HepG2 (cell line): ENCODE measurements at regions not wholly inside any gene's neighbourhood (a gene's known extent, or its start where the extent isn't known, plus 50 kb on each side); places are given as distances from the start of the nearest gene placed in this dataset.

Experiments used
- ATAC-seq: fragments of 200-7000 bp; cut with Tn5 transposase; 3 replicates; pipeline ENCODE4 v1.9.1; 2020; ENCODE audit warnings: mild to moderate bottlenecking, moderate library complexity
- BruUV-seq: library from RNA; stranded (reverse); fragments of 400-500 nt; replicated peaks from 2 replicates; lab custom pipeline; 2021; lab: Mats Ljungman, UMichigan
- CTCF ChIA-PET: fragments of 300-600 bp; formaldehyde crosslinking; extraction: SDS; loops from one replicate; lab custom pipeline; 2021; ENCODE audit warnings: low total read pairs, inconsistent platforms, low intra/inter-chr PET ratio; lab: Yijun Ruan, JAX
- POLR2A ChIA-PET: fragments of 350-600 bp; sonication (Branson Sonifier 250); formaldehyde crosslinking; loops from one replicate; lab custom pipeline; 2020; ENCODE audit warnings: antibody characterized with exemption, inconsistent platforms; lab: Yijun Ruan, JAX
- DNase-seq: peaks from one replicate; pipeline ENCODE4 v3.0.0-alpha.2; 2015; ENCODE audit warnings: low spot score
- FAIRE-seq: peaks from 3 replicates; lab custom pipeline; 2011; peaks lifted over from hg19 to GRCh38; lab: Jason Lieb, UNC
- H2AFZ ChIP-seq: one replicate; pipeline ENCODE4 v1.6.1; 2011; ENCODE audit warnings: low read length, inconsistent platforms
- H3K27ac ChIP-seq: fragments of 300-600 bp; 3 replicates; pipeline ENCODE4 v1.8.0; 2011; ENCODE audit warnings: mixed run types, mild to moderate bottlenecking, mixed read lengths, low read length, inconsistent platforms; ENCODE audit not compliant: insufficient read depth; ENCODE audit errors: extremely low read length
- H3K27me3 ChIP-seq, 2 experiments: fragments of 200-600 bp in 1 of 2; 2 replicates in 1 of 2; 3 replicates in 1 of 2; pipeline versions ENCODE4 v1.6.0 to v1.8.0; 2011; ENCODE audit warnings: low read length in 2 of 2, mild to moderate bottlenecking in 2 of 2, moderate library complexity in 2 of 2, inconsistent platforms in 1 of 2; ENCODE audit not compliant: insufficient read depth in 2 of 2, control insufficient read depth in 1 of 2
- H3K36me3 ChIP-seq, 2 experiments: fragments of 200-600 bp in 1 of 2; replicated peaks in 1 of 2; 2 replicates in 1 of 2; 3 replicates in 1 of 2; pipeline versions ENCODE4 v1.5.1 to v1.8.0; 2011; ENCODE audit warnings: low read length in 2 of 2, inconsistent platforms in 1 of 2; ENCODE audit not compliant: insufficient read depth in 2 of 2, control insufficient read depth in 1 of 2
- H3K4me1 ChIP-seq: 2 replicates; pipeline ENCODE4 v1.5.1; 2012; ENCODE audit warnings: low read length, inconsistent platforms; ENCODE audit not compliant: insufficient read depth
- H3K4me2 ChIP-seq: 2 replicates; pipeline ENCODE4 v1.6.0; 2011; ENCODE audit warnings: low read depth, low read length, inconsistent platforms
- H3K4me3 ChIP-seq, 3 experiments: fragments of 200-600 bp in 1 of 3; sonication (generic), shearing (Covaris generic) in 1 of 3; replicated peaks in 1 of 3; 2 replicates each; pipeline ENCODE4 v1.5.1; 2011 to 2016; ENCODE audit warnings: low read length in 3 of 3, inconsistent platforms in 2 of 3, low read depth in 2 of 3, mild to moderate bottlenecking in 2 of 3, control low read depth in 1 of 3, mixed read lengths in 1 of 3; ENCODE audit not compliant: insufficient read depth in 1 of 3
- H3K79me2 ChIP-seq: one replicate; pipeline ENCODE4 v1.6.1; 2011; ENCODE audit warnings: low read length, inconsistent platforms; ENCODE audit not compliant: insufficient read depth
- H3K9ac ChIP-seq: 2 replicates; pipeline ENCODE4 v1.6.0; 2011; ENCODE audit warnings: mild to moderate bottlenecking, low read depth, low read length, inconsistent platforms; ENCODE audit not compliant: insufficient read depth
- H3K9me3 ChIP-seq: 2 replicates; pipeline ENCODE4 v1.5.1; 2012; ENCODE audit warnings: mild to moderate bottlenecking, low read length
- H4K20me1 ChIP-seq: 2 replicates; pipeline ENCODE4 v1.6.0; 2011; ENCODE audit warnings: inconsistent platforms, mild to moderate bottlenecking, low read length, moderate library complexity; ENCODE audit not compliant: insufficient read depth
- CC2D1A ChIP-seq: sonication (generic); formaldehyde crosslinking; IDR thresholded peaks from 2 replicates; pipeline ENCODE4 v1.8.1; 2023; ENCODE audit warnings: mild to moderate bottlenecking, missing genetic modification reagents
- FOXA3 ChIP-seq: IDR thresholded peaks from 2 replicates; pipeline ENCODE4 v1.6.1; 2016; ENCODE audit warnings: missing genetic modification reagents, missing compliant biosample characterization
- GABPA ChIP-seq, 2 experiments: IDR thresholded peaks; 2 replicates each; pipeline ENCODE4 v1.6.1; 2011 to 2016; ENCODE audit warnings: low read depth in 2 of 2, low read length in 1 of 2, missing biosample characterization in 1 of 2, missing genetic modification characterization in 1 of 2
- KLF12 ChIP-seq: sonication (generic); formaldehyde crosslinking; IDR thresholded peaks from 2 replicates; pipeline ENCODE4 v1.4.0; 2020; ENCODE audit warnings: missing genetic modification reagents, borderline replicate concordance
- PCBP1 ChIP-seq: fragments of 200-400 bp; formaldehyde crosslinking; IDR thresholded peaks from 2 replicates; pipeline ENCODE4 v1.6.1; 2017; ENCODE audit warnings: mild to moderate bottlenecking, low read depth, low read length, borderline replicate concordance
- SKI ChIP-seq: fragments of 450-650 bp; IDR thresholded peaks from one replicate; pipeline ENCODE4 v1.6.1; 2018; ENCODE audit warnings: mild to moderate bottlenecking; ENCODE audit not compliant: partially characterized antibody
- ZFP37 ChIP-seq: sonication (generic); formaldehyde crosslinking; IDR thresholded peaks from 2 replicates; pipeline ENCODE4 v1.4.0; 2020; ENCODE audit warnings: missing genetic modification reagents, borderline replicate concordance
- ZNF839 ChIP-seq: sonication (generic); formaldehyde crosslinking; IDR thresholded peaks from 2 replicates; pipeline ENCODE4 v1.4.0; 2020; ENCODE audit warnings: missing genetic modification reagents, mild to moderate bottlenecking, borderline replicate concordance
- ZSCAN20 ChIP-seq: sonication (generic); formaldehyde crosslinking; IDR thresholded peaks from 2 replicates; pipeline ENCODE4 v1.4.0; 2020; ENCODE audit warnings: missing genetic modification reagents, mild to moderate bottlenecking, borderline replicate concordance
- in situ Hi-C: cut with HindIII; loops from 2 replicates; pipeline ENCODE4 v1.10.0; 2017; ENCODE audit warnings: low pct_unique_long_range_greater_than_20kb; ENCODE audit not compliant: extremely low pct_ligation_motif_present
- intact Hi-C: fragments of 100-400 bp; cut with micrococcal nuclease; formaldehyde crosslinking; loops from one replicate; pipeline ENCODE4 v1.10.0; 2022; ENCODE audit not compliant: unreplicated experiment
- TF ChIP-seq, protein P1 (sequence below): sonication (generic); formaldehyde crosslinking; IDR thresholded peaks from 2 replicates; pipeline ENCODE4 v1.4.0; 2020; ENCODE audit warnings: missing genetic modification reagents
- TF ChIP-seq, protein P2 (sequence below): sonication (generic); formaldehyde crosslinking; IDR thresholded peaks from 2 replicates; pipeline ENCODE4 v1.5.1; 2020; ENCODE audit warnings: mild to moderate bottlenecking, moderate library complexity, missing genetic modification reagents
- TF ChIP-seq, protein P3 (sequence below): sonication (generic); formaldehyde crosslinking; IDR thresholded peaks from 2 replicates; pipeline ENCODE4 v1.4.0; 2020; ENCODE audit warnings: missing genetic modification reagents, mild to moderate bottlenecking, borderline replicate concordance
- TF ChIP-seq, protein P4 (sequence below): sonication (generic); formaldehyde crosslinking; IDR thresholded peaks from 2 replicates; pipeline ENCODE4 v1.5.0; 2020; ENCODE audit warnings: missing genetic modification reagents, mild to moderate bottlenecking, borderline replicate concordance
- TF ChIP-seq, protein P5 (sequence below): sonication (generic); formaldehyde crosslinking; IDR thresholded peaks from 2 replicates; pipeline ENCODE4 v1.8.0; 2022; ENCODE audit warnings: mild to moderate bottlenecking, missing genetic modification reagents, moderate library complexity

DNA sequence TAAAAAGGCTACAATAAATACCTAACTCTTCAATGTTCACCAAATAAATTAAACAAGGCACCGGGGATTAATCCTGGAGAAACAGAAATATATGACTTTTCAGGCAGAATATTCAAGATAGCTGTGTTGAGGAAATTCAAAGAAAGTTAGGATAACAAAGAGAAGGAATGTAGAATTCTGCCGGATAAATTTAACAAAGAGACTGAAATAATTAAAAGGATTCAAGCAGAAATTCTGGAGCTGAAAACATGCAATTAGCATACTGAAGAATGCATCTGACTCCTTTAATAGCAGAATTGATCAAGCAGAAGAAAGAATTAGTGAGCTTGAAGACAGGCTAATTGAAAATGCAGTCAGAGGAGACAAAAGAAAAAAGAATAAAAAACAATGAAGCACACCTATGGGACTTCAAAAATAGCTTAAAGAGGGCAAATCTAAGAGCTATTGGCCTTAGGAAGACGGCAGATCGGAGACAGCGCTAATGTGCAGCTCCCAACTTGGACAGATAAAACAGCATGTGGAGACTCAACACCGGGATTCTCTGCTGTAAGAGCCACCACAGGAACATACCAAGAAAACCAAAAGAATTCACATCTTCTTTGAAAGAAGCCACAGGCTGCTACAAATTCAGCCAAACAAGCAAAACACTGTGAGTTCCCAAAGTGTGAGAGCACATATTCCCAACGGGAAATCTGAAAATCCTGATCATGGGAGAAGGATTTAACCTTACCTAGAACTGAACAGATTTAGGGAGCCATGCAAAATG is 1290.9 kb downstream of the PCDH18 start (continued):
- TF ChIP-seq FOXA3 (CRISPR knock-in tag): no peak
- TF ChIP-seq, protein P1, sequence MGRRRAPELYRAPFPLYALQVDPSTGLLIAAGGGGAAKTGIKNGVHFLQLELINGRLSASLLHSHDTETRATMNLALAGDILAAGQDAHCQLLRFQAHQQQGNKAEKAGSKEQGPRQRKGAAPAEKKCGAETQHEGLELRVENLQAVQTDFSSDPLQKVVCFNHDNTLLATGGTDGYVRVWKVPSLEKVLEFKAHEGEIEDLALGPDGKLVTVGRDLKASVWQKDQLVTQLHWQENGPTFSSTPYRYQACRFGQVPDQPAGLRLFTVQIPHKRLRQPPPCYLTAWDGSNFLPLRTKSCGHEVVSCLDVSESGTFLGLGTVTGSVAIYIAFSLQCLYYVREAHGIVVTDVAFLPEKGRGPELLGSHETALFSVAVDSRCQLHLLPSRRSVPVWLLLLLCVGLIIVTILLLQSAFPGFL: no peak
- TF ChIP-seq CC2D1A (CRISPR knock-in tag): no peak

DNA sequence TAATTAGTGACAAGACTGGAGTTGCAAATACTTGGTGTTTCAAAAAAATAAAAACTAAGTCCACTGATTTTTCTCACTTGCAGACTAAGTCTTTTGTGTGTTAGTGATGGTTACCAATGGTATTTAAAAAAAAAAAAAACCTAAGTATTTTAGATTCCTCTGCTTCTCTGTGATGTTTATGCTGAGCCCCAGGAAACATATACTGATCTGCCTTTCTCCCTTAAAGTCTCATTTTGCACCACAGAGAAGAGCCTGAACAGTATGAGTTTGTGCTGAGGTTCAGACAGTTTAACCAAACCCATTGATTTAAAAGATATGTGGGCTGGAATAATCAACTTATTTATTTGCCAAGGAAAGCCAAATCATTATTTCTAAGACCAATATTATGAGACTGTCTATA is 1305.0 kb downstream of the PCDH18 start:
- DNase-seq: no peak
- Histone ChIP-seq H3K4me3 (no peak overlapping the region), H3K4me1 (no peaks in the 10 kb centered on the region), H3K27me3 (no peaks in the 10 kb centered on the region), H3K27ac (no peak overlapping the region), H3K4me2 (no peak overlapping the region), H4K20me1 (no peaks in the 10 kb centered on the region), H3K9me3 (no peaks in the 10 kb centered on the region), H2AFZ (no peak overlapping the region), H3K36me3 (no peaks in the 10 kb centered on the region), H3K9ac (no peak overlapping the region), H3K79me2 (no peaks in the 10 kb centered on the region)
- intact Hi-C loops (no loop called here), in situ Hi-C loops (no loop called here)
- BruUV-seq: no TSS peak
- ChIA-PET CTCF (no interaction called here), POLR2A (no interaction called here)
- FAIRE-seq: no peak
- ATAC-seq: no peak
- TF ChIP-seq PCBP1 (no peak), ZSCAN20 (CRISPR knock-in tag) (no peak), SKI (no peak), ZNF839 (CRISPR knock-in tag) (no peak), KLF12 (no peak), ZFP37 (CRISPR knock-in tag) (no peak), GABPA (IDR thresholded peaks at IDR 0.05; ENCODE audit: low read depth, low read length) (no peak), GABPA (CRISPR knock-in tag; IDR thresholded peaks at IDR 0.05; ENCODE audit: low read depth) (no peak)
- TF ChIP-seq, protein P2, sequence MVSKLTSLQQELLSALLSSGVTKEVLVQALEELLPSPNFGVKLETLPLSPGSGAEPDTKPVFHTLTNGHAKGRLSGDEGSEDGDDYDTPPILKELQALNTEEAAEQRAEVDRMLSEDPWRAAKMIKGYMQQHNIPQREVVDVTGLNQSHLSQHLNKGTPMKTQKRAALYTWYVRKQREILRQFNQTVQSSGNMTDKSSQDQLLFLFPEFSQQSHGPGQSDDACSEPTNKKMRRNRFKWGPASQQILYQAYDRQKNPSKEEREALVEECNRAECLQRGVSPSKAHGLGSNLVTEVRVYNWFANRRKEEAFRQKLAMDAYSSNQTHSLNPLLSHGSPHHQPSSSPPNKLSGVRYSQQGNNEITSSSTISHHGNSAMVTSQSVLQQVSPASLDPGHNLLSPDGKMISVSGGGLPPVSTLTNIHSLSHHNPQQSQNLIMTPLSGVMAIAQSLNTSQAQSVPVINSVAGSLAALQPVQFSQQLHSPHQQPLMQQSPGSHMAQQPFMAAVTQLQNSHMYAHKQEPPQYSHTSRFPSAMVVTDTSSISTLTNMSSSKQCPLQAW: no peak
- TF ChIP-seq, protein P3, sequence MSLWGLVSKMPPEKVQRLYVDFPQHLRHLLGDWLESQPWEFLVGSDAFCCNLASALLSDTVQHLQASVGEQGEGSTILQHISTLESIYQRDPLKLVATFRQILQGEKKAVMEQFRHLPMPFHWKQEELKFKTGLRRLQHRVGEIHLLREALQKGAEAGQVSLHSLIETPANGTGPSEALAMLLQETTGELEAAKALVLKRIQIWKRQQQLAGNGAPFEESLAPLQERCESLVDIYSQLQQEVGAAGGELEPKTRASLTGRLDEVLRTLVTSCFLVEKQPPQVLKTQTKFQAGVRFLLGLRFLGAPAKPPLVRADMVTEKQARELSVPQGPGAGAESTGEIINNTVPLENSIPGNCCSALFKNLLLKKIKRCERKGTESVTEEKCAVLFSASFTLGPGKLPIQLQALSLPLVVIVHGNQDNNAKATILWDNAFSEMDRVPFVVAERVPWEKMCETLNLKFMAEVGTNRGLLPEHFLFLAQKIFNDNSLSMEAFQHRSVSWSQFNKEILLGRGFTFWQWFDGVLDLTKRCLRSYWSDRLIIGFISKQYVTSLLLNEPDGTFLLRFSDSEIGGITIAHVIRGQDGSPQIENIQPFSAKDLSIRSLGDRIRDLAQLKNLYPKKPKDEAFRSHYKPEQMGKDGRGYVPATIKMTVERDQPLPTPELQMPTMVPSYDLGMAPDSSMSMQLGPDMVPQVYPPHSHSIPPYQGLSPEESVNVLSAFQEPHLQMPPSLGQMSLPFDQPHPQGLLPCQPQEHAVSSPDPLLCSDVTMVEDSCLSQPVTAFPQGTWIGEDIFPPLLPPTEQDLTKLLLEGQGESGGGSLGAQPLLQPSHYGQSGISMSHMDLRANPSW: no peak
- TF ChIP-seq, protein P4, sequence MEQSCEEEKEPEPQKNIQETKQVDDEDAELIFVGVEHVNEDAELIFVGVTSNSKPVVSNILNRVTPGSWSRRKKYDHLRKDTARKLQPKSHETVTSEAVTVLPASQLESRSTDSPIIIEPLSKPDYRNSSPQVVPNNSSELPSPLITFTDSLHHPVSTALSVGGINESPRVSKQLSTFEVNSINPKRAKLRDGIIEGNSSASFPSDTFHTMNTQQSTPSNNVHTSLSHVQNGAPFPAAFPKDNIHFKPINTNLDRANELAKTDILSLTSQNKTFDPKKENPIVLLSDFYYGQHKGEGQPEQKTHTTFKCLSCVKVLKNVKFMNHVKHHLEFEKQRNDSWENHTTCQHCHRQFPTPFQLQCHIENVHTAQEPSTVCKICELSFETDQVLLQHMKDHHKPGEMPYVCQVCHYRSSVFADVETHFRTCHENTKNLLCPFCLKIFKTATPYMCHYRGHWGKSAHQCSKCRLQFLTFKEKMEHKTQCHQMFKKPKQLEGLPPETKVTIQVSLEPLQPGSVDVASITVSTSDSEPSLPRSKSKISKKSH (CRISPR knock-in tag): no peak
- TF ChIP-seq, protein P5, sequence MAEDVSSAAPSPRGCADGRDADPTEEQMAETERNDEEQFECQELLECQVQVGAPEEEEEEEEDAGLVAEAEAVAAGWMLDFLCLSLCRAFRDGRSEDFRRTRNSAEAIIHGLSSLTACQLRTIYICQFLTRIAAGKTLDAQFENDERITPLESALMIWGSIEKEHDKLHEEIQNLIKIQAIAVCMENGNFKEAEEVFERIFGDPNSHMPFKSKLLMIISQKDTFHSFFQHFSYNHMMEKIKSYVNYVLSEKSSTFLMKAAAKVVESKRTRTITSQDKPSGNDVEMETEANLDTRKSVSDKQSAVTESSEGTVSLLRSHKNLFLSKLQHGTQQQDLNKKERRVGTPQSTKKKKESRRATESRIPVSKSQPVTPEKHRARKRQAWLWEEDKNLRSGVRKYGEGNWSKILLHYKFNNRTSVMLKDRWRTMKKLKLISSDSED (CRISPR knock-in tag): no peak
